ENCODE measurements at regions not wholly inside any gene's neighbourhood (a gene's known extent, or its start where the extent isn't known, plus 50 kb on each side); places are given as distances from the start of the nearest gene placed in this dataset.

GRCh38 chr3:101172516-101172915 is 147.9 kb downstream of the IMPG2 start:
- DNase-seq (ENCODE audit: low spot score), result no peak

GRCh38 chr3:101171681-101172191 is 148.6 kb downstream of the IMPG2 start:
- DNase-seq (ENCODE audit: low spot score), result no peak

GRCh38 chr3:101170806-101171558 is 149.4 kb downstream of the IMPG2 start:
- DNase-seq (ENCODE audit: low spot score), result no peak

- DNase-seq (ENCODE audit: low spot score), result no peak
Observed at GRCh38 chr3:101170062-101170771, 150.2 kb downstream of the IMPG2 start.

GRCh38 chr3:101169516-101169915 is 150.9 kb downstream of the IMPG2 start:
- no peak for DNase-seq (ENCODE audit: low spot score)

GRCh38 chr3:101167376-101167775 is 153.0 kb downstream of the IMPG2 start:
- DNase-seq (ENCODE audit: low spot score), result no peak

GRCh38 chr3:101166150-101166549 is 154.2 kb downstream of the IMPG2 start:
- DNase-seq (ENCODE audit: low spot score), result no peak

- no peak for DNase-seq (ENCODE audit: low spot score)
Observed at GRCh38 chr3:101163554-101163953, 156.8 kb downstream of the IMPG2 start.

- no peak for DNase-seq (ENCODE audit: low spot score)
Observed at GRCh38 chr3:101159478-101159877, 160.9 kb downstream of the IMPG2 start.

- no peak for DNase-seq (ENCODE audit: low spot score)
Observed at GRCh38 chr3:101158374-101158773, 162.0 kb downstream of the IMPG2 start.

- DNase-seq (ENCODE audit: low spot score), result no peak
Observed at GRCh38 chr3:101156787-101157345, 163.5 kb downstream of the IMPG2 start.

GRCh38 chr3:101155825-101156224 is 162.6 kb upstream of the ABI3BP start:
- DNase-seq (ENCODE audit: low spot score), result no peak

GRCh38 chr3:101154401-101154800 is 161.2 kb upstream of the ABI3BP start:
- no peak for DNase-seq (ENCODE audit: low spot score)

GRCh38 chr3:101151286-101151913 is 158.2 kb upstream of the ABI3BP start:
- no peak for DNase-seq (ENCODE audit: low spot score)

- DNase-seq (ENCODE audit: low spot score), result no peak
Observed at GRCh38 chr3:101150504-101150903, 157.3 kb upstream of the ABI3BP start.

GRCh38 chr3:101149707-101150106 is 156.5 kb upstream of the ABI3BP start:
- DNase-seq (ENCODE audit: low spot score), result no peak

GRCh38 chr3:101149251-101149650 is 156.0 kb upstream of the ABI3BP start:
- no peak for DNase-seq (ENCODE audit: low spot score)

GRCh38 chr3:101148001-101148400 is 154.8 kb upstream of the ABI3BP start:
- DNase-seq (ENCODE audit: low spot score), result no peak

- DNase-seq (ENCODE audit: low spot score), result no peak
Observed at GRCh38 chr3:101146946-101147345, 153.7 kb upstream of the ABI3BP start.

GRCh38 chr3:101144105-101144504 is 150.9 kb upstream of the ABI3BP start:
- no peak for DNase-seq (ENCODE audit: low spot score)

GRCh38 chr3:101143012-101143411 is 149.8 kb upstream of the ABI3BP start:
- no peak for DNase-seq (ENCODE audit: low spot score)

GRCh38 chr3:101142160-101142559 is 148.9 kb upstream of the ABI3BP start:
- DNase-seq (ENCODE audit: low spot score), result no peak

GRCh38 chr3:101141135-101141534 is 147.9 kb upstream of the ABI3BP start:
- no peak for DNase-seq (ENCODE audit: low spot score)

Measured in CD4-positive, alpha-beta T cell treated with Interleukin-15 for 4 hours (primary cell).